ENCODE measurements at regions not wholly inside any gene's neighbourhood (a gene's known extent, or its start where the extent isn't known, plus 50 kb on each side); places are given as distances from the start of the nearest gene placed in this dataset.

DNA sequence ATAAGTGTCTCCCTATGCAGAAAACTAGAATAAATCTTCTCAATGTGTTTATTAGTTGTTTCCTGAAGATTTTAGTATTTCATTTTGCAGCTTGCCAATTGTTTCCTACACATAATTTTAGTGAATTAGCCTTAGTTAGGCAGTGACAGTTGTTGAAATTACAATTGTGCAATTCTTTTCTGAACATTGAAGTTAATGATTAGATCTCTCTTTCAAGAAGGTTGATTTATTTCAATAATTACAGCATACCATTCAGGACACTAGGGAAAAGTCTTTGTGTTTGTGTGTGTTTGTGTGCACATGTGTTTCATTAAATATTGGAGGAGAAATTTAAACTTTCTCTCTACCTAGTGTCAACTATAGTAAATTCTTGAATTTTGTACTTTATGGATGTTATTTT is 199.6 kb upstream of the MPDZ start:
- no peak for TF ChIP-seq TAF1 (IDR thresholded peaks at IDR 0.05; ENCODE audit: borderline replicate concordance, low read depth, low read length)
- TF ChIP-seq POLR2A (IDR thresholded peaks at IDR 0.05; ENCODE audit: low read depth, low read length) = no peak
- TF ChIP-seq POLR2AphosphoS5 (IDR thresholded peaks at IDR 0.05; ENCODE audit: low read depth, low read length) = no peak

Measured in GM12892 (cell line).